GM18868 (cell line): ENCODE measurements at regions not wholly inside any gene's neighbourhood (a gene's known extent, or its start where the extent isn't known, plus 50 kb on each side); places are given as distances from the start of the nearest gene placed in this dataset.
"Not testable (repeated sequence)": the region's sequence is repeated elsewhere in the genome, so short reads cannot be mapped to it uniquely, and the experiment has no call there.

Experiments used
- ATAC-seq: cut with Tn5 transposase; IDR thresholded peaks from one replicate; pipeline ENCODE4 v1.9.1; 2021; ENCODE audit warnings: mild to moderate bottlenecking, moderate library complexity; ENCODE audit not compliant: unreplicated experiment

DNA sequence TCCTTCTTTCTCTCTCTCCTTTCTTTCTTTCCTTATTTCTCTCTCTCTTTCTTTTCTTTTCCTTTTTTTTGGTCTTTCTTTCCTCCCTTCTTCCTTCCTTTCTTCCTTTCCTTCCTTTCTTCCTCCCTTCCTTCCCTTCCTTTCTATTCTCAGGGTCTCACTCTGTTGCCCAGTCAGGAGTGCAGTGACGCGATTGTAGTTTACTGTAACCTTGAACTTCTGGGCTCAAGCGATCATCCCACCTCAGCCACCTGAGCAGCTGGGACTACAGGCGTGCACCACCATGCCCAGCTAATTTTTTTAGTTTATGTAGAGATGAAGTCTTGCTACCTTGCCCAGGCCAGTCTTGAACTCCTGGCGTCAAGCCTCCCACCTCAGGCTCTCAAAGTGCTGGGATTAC, 83.8 kb upstream of the PPM1B start:
- ATAC-seq, result no peak

DNA sequence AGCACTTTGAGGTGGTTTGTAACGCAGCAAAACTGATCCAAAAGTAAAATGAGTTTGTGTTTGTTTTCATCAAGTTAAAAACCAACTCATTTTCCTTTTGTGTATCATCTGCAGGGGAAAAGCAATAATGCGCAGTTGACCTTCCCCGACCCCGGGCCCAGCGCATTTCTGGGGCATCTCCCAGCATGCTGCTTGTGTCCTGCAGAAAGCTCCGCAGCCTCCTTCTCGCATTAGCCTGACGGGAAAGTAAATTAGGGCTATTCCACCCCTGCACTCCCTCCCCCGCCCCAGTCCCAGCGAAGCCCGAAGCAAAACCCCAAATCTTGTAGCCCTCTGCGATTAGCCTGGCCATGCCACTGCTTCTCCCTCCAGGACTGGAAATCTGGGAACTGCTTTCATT, 82.0 kb upstream of the PPM1B start:
- ATAC-seq, result no peak

DNA sequence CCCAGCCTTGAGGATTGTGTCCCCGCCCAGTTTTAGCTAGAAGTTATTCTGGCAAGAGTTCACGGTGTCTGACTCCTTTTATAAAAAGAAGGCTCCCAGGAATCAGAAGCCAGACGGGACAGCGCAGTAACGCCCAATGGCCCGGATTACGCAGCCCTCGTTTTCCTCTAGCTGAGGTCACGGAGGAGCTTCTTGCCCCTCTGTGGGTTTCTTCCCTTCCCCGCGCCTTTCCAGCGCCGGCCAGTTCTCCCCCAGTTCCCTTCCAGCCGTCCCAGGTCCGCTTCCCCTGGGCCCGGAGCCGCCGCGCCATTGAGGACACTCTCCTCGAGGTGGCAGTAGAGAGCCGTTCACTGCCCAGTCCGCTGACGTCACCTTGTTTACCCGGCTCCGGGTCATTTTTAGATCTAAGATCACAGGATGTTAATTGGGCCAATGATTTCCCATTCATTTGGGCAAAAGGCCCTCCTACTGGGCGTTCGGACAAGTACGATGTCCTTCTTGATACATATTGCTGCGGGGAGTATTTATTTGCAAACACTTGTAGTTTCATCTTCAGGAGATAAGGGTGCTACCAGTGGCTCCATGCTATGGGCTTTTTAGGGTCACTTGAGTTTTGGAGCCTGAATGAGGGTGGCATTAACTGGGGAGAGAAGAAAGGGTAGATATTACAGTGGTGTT, 81.5 kb upstream of the PPM1B start:
- ATAC-seq, result peak; percentile 55

DNA sequence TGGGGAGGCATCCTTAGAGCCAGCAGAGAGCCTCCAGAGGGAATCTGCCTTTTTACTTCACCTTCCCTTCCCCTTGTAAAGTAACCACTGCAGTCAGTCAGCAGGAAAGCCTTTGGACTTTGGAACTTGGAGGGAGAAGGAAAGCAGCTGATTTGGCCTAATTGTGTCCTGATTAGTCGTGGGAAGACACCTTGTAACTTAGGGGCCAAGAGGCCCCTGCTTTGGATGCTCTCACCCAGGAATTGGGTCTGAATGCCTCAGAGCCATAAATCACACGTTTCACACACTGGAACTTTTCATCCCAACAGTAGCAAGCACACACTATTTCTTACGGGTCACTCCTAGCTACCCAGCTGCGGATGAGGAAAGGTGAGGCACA, 81.0 kb upstream of the PPM1B start:
- ATAC-seq, result no peak

DNA sequence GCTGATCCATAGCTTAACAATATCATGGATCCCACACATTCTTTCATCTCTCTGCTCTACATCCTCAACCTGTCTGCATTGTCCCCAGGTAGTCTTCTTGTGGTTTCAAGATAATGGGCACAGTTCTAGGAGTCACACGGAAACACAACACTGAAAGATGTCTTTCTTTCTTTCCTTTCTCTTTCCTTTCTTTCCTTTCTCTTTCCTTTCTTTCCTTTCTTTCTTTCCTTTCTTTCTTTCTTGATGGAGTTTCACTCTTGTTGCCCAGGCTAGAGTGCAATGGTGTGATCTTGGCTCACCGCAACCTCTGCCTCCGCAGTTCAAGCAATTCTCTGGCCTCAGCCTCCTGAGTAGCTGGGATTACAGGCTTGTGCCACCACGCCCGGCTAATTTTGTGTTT, 76.2 kb upstream of the PPM1B start:
- not testable (repeated sequence) for ATAC-seq

DNA sequence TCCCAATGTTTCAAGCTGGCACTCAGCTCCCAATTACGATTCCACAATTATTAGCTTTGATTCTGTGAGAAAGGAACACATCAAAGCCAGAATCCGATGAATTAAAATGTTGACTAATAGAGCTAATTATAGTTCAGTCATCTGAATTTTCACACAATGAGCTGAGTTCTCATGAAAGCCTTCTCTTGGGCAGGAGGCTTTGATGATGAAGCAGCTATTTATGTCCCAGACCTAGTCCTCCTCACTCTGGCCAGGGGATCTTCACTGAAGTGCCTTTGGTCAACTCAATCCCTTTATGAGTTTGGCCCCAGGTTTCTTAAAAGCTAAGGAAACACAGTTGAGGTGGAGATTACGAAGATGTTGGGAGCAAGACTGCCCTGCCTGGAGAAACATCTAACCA, 74.7 kb upstream of the PPM1B start:
- no peak for ATAC-seq

DNA sequence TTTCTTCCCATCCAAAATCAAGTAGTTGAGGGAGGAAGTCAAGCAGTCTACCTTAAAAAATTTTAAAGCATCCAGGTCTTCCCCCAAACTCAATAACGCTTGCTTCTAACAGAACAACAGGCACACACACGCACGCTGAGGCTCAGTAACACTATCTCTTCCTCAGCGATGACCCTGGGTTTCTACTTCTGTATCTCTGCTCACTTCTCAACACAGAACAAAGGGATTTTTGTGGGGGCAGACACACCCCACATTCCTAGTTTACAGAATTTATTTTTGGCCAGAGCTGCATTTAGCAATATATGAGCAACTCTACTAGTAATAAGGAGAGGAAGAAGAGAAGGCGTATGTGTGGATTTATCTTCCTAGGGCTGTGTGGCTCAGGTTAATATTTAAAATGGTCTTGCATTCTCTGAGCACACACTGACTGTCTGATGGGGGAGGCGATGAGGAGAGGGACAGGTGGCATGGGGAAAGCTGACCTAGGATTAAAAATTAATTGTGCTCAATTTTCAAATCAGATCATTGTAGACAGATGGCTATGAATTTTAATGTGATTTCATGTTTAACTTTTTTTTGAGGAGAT, 71.3 kb upstream of the PPM1B start:
- ATAC-seq, result no peak

DNA sequence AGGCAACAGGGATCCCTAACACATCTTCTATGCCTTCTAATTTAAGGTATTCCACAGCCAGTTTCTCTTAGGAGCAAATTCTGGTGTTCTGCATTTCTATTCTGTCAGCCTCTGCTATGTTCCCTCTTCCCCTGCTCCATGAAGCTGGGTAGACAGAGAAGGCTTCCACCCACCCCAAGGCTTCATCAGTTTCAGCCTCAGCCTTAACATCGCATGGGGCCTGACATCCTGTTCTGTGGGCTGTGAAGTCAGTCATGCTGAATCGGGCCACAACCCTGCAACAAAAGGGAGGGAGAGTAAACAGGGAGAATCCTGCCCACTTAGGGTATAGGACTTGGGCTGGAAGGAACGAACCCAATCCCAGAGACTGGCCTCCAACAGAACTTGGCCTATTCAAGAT, 70.6 kb upstream of the PPM1B start:
- no peak for ATAC-seq

DNA sequence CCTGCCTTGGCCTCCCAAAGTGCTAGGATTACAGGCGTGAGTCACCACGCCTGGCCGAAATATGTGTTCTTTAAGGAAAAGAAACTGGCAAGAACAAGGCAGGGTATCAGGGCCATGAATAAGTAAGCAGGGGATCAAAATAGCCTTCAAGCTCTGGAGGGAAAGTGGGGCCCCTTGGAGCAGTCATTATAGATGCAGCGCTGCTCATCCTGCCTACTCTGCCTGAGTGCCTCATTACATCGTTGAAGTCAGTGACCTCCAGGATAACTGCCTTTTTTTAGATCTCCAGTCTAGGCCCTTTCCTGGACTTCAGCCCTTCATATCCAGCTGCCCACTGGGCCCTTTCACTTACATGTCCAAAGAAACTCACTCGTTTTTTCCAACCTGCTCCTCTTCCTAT, 69.8 kb upstream of the PPM1B start:
- ATAC-seq, result no peak

DNA sequence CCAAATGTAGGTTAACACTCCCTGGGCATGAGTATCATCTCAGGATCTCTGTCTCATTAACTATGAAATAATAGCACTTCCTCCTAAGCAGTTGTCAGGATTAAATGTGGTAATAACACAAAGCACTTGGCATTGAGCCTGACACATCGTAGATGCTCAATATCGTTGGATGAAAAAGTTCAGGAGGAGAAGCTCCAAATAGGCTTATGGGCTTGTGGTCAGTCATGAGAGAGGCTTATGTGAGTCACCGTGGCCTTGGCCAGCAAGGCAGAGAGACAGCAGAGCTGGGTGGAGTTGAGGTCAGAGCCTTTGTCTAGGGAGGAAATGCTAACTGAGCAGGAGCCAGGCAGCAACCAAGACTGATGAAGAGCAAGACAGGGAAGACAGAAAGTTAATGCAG, 68.3 kb upstream of the PPM1B start:
- no peak for ATAC-seq

DNA sequence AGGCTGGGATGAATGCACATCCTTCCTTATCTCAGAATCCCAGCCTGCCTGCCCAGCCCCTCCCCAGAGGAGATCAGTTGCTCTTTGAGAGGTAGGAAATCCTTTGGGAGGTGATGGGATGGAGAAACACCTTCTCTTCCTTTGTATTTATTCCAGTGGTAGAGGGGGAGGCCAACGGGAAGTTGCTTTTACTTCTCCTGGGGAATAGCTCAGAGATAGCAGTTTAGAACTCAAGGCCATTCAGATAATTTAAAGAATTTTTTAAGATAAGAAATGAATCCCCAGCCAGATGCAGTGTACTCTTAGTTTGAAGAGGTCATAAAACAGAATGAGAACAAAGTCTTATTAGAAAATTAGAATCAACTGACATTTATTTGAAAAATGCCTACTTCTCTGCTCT, 67.4 kb upstream of the PPM1B start:
- ATAC-seq, result no peak

DNA sequence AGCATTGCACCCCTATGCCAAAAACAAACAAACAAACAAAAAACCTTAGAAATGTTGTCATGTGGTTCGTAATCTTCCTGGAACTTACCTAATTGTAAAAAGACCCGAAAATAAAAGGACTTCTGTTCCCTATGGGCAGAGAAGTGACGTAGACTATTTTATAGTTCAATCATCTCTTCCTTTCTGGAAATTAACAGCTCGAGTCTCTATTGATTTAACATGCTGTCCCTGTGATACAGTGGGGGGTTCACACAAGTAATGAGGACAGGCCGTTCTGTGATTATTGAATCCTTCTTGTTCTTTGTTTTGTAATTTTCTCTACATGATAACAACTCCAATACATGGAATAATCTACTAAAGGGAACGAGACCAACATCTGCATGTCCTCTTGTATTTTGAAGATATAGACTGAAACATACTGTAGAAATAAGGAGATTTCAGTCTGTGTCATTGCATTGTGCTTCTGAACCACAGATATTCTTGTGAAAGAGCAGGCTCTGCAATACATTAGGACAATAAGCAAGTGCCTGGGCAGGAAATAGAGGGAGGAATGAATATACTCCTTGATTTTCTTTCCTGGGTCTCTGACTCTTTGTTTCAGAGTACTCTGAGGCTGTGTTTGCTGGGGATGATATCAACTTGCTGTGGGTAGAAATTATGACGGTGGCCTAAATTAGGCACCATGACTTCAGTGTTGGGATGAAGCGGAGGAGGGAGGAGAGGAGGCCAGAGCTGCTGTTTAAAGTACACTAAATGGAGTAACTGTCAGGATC, 65.7 kb upstream of the PPM1B start:
- ATAC-seq, result no peak

DNA sequence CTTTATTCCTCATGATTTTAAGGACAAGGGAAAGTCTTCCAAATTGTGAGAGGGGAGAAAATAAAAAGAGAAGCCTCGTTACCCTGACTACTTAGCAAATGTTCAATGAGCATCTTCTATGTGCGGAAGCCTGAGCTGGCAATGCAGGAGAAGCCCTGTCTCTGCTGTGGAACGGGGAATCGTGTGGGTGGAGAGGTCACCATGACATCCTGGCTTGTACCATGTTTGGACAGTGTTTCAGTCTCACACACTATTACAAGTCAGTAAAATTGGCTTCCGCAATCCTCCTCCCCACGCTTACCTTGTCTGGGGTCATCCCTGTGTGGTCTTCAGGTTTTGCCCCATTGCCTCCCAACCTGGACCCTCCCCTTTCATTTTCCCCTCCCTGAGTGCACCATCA, 65.0 kb upstream of the PPM1B start:
- ATAC-seq, result no peak

DNA sequence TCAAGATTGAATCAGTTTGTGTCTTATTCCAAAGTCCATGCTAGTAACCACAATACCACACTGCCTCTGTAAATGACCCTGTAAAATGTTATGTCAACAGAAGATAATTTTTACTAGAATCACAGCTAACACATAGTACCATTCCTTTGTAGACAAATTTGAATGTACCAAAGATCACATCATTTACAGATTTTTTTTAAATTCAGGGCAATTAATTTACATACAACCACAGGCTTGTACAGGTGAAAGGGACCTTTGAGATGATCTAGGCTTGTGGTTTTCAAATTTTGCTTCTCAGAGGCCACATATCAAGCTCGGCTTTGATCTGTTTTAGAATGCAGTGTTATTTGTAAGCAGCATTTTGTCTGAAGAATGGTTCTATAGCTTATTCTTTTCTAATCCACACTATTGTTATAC, 63.8 kb upstream of the PPM1B start:
- ATAC-seq, result no peak

DNA sequence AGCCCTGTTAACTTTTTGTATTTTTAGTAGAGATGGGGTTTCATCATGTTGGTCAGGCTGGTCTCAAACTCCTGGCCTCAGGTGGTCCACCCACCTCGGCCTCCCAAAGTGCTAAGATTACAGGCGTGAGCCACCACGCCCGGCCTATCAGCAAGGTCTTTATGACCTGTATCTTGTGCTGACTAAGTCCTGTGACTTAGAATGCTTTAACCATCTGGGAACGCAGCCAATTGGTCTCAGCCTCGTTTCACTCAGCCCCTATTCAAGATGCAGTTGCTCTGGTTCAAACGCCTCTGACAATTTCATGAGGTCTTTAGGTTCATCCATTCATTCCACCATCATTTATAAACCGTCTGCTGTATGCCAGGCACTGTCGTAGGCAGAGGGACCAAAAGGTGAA, 62.2 kb upstream of the PPM1B start:
- ATAC-seq, result not testable (repeated sequence)

DNA sequence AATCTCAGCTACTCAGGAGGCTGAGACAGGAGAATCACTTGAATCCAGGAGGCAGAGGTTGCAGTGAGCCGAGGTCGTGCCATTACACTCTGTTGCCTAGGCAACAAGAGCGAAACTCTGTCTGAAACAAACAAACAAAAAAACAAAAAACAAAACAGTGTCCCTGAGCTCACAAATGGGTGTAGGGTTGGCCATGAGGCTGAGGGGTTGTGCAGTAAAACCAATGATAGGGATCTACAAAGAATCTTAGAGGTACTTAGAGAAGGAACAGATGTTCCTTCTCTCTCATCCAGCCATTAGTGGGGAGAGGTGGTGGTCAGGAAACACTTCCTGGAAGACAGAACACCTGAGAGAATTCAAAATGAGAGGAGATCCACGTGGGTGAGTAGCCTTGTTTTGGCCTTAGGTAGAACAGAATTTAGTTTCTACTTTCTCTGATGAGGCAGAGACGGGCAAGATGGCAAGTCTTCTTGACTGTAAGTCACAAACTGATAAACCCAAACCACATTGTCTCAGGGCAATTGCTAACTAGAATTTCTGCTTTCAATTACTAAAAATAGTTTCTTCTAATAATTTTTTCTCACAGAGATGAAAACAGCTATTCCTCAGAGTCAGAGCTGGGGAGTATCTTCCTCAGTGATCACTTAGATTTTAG, 61.5 kb upstream of the PPM1B start:
- ATAC-seq, result peak; percentile 79

DNA sequence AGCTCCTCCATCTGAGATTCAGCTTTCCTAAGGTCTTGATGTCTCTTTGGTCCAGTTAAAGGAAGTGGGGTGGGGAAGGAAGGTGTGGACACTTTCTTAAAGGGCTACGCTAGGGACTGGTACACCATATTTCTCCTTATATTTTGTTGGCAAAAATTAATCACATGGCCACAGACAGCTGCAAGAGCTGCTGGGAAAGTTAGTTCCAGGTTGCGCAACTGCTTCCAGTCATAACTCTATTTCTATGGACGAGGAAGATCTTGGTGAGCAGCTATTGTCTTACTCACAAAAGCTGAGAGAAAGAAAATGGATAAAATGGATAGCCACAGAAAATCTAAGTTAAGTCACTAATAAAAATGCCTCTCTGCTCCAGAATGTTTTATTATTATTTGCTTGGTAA, 60.7 kb upstream of the PPM1B start:
- no peak for ATAC-seq

DNA sequence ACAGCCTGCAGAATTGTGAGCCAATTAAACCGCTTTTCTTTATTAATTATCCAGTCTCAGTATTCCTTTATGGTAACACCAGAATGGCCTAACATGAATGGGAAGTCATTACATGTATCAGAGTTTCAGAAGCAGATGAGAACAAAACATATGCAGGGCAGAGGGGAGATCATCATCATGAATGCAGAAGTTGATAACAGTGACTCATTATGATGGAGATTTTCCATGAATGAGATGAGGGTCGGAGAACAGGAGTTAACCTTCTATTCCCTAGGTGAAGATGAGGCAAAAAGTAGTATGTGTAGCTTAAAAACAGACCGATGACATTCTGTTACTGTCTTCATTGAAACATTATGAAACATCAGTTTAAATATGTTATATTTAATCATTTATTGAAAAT, 59.5 kb upstream of the PPM1B start:
- ATAC-seq, result no peak

DNA sequence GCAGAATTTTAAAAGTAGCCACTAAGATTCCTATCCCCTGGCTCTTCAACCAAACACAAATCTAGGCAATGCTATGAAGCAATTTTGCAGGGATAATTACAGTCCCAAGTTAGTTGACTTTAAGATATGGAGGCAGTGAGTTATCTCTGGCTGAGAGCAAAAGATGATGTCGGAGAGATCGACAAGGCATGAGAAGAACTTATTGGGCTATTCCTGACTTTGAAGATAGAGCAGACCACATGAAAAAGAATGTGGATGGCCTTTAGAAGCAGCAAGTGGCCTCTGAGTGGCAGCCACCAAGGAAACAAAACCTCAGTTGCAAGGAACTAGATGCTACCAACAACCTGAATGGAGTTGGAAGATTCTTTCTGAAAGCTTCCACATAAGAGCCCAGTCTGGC, 58.2 kb upstream of the PPM1B start:
- no peak for ATAC-seq

DNA sequence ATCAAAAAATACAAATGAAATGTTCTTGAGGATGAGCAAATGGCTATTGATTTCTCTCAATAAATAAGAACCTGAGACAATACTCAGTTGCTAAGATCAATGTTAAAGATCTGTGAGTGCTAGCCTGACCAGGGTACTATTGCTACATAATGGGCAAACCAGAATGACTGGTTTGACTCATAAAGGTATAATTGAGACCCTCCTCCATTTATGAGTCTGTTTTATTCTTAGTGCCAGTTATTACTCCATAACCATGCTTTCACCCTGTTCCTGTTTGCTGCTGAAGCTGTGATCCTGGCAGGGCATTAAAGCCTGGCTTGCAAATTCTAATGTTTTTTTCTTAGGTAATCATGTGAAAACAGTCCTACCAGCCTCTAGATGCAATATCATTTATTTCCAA, 56.6 kb upstream of the PPM1B start:
- no peak for ATAC-seq

DNA sequence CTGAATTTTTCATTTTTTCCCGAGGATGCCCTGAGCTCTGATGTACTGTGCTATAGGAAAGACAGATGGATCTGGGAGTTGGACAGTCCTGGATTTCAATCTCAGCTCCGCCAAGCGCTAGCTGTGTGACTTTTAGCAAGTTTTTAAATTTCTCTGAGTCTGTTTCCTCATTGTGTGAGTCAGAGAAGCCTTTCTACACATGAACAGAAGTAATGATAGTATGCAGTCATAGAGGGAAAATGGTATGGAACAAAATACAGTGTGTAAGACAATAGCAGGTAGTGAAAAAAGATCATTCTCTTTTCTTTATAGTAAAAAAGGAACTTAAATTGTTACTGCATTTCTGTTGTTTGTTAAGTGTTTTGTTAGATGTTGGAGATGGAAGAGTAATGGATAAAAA, 52.4 kb upstream of the PPM1B start:
- ATAC-seq, result no peak

DNA sequence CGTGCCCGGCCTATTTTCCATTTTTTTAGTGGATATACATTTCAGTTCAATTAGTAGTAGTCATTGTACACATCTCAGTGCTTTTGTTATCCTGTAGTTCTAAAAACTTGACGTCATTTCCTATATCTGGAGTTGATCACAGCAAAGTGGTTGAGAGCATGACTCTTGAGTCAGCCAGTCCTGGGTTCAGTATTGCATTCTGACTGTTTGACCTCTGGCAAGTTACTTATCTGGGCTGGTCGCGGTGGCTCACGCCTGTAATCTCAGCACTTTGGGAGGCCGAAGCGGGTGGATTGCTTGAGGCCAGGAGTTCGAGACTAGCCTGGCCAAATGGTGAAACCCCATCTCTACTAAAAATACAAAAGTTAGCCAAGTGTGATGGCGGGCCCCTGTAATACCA, 50.4 kb upstream of the PPM1B start:
- ATAC-seq, result no peak
